Stomach (tissue), 4 donors: ENCODE measurements at regions not wholly inside any gene's neighbourhood (a gene's known extent, or its start where the extent isn't known, plus 50 kb on each side); places are given as distances from the start of the nearest gene placed in this dataset.

ENCODE experiments used
- EP300 ChIP-seq: sonication (generic); formaldehyde crosslinking; IDR thresholded peaks from one replicate; pipeline ENCODE4 v1.6.1; 2017; ENCODE audit warnings: antibody characterized with exemption
- POLR2A ChIP-seq, 4 donors: fragments of 450-650 bp; IDR thresholded peaks; one replicate each; pipeline ENCODE4 v1.6.1; 2016; ENCODE audit warnings: antibody characterized with exemption in 4 of 4, control low read depth in 2 of 4, mild to moderate bottlenecking in 1 of 4, moderate library complexity in 1 of 4
- TF ChIP-seq, protein P1 (sequence below), 7 experiments: fragments of 450-650 bp in 4 of 7; fragments of 200-600 bp in 3 of 7; sonication (generic) in 3 of 7; IDR thresholded peaks; one replicate each; pipeline ENCODE4 v1.5.1; 2016 to 2019; ENCODE audit warnings: antibody characterized with exemption in 7 of 7, control low read depth in 2 of 7, mild to moderate bottlenecking in 1 of 7

DNA sequence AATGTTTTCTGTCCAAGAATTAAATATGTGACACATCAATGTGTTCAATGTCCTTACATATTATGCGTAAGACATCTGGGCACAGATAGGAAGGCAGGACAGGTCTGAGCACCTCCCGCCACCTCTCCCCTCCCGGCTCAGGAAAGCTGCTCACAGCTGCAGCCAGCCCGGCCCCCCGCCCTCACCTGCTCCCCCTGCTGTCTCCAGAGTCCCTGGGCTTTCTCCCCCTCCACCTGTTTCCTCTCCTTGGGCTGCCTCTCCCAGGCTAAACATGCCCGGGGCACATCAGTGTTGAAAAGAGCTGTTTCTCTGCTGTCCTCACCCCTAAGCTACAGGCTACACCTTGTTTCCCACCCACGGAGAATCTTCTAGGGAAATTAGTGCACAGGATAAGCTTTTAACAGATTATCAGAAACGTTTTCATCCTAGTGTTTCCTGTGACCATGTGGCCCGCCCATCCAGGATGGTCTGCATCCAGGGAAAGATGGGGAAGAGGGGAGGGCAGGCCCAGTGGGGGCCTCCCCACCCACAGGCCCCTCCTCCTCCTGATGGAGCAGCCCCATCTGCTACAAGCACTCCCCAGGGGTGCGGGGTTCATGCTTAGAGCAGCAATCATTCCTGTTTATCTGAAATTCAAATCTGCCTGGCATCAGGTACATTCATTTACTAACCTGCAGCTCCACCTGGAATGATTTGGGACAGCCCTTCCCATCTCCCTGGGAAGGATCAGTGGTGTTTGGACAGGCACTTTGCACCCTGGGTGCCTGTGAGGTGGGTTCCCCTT lies 273.8 kb upstream of the SFSWAP start:
- TF ChIP-seq, protein P1, sequence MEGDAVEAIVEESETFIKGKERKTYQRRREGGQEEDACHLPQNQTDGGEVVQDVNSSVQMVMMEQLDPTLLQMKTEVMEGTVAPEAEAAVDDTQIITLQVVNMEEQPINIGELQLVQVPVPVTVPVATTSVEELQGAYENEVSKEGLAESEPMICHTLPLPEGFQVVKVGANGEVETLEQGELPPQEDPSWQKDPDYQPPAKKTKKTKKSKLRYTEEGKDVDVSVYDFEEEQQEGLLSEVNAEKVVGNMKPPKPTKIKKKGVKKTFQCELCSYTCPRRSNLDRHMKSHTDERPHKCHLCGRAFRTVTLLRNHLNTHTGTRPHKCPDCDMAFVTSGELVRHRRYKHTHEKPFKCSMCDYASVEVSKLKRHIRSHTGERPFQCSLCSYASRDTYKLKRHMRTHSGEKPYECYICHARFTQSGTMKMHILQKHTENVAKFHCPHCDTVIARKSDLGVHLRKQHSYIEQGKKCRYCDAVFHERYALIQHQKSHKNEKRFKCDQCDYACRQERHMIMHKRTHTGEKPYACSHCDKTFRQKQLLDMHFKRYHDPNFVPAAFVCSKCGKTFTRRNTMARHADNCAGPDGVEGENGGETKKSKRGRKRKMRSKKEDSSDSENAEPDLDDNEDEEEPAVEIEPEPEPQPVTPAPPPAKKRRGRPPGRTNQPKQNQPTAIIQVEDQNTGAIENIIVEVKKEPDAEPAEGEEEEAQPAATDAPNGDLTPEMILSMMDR (IDR thresholded peaks at IDR 0.05), result no peak
- no peak for TF ChIP-seq EP300
- TF ChIP-seq POLR2A (IDR thresholded peaks at IDR 0.05), result no peak
